A549 (cell line): ENCODE measurements at regions not wholly inside any gene's neighbourhood (a gene's known extent, or its start where the extent isn't known, plus 50 kb on each side); places are given as distances from the start of the nearest gene placed in this dataset.
"Not testable (repeated sequence)": the region's sequence is repeated elsewhere in the genome, so short reads cannot be mapped to it uniquely, and the experiment has no call there.

Experiments used
- BHLHE40 ChIP-seq: IDR thresholded peaks from 2 replicates; pipeline ENCODE4 v1.6.1; 2012; ENCODE audit warnings: low read depth, low read length, inconsistent platforms
- CHD2 ChIP-seq: fragments of 150-350 bp; IDR thresholded peaks from 2 replicates; pipeline ENCODE4 v1.6.1; 2014; ENCODE audit warnings: low read length; ENCODE audit not compliant: partially characterized antibody
- CTCF ChIP-seq: fragments of >200 bp; sonication (Bioruptor Twin); formaldehyde crosslinking; IDR thresholded peaks from 3 replicates; pipeline ENCODE4 v1.5.1; 2016
- JUN ChIP-seq, 2 experiments: fragments of >200 bp; sonication (Bioruptor Twin); formaldehyde crosslinking; IDR thresholded peaks; 2 replicates in 1 of 2; 3 replicates in 1 of 2; pipeline ENCODE4 v1.6.1; 2016 to 2017
- KDM1A ChIP-seq: fragments of 200-600 bp; sonication (generic); IDR thresholded peaks from 2 replicates; pipeline ENCODE4 v1.6.1; 2016; ENCODE audit warnings: low read depth, mild to moderate bottlenecking
- MAX ChIP-seq: IDR thresholded peaks from 2 replicates; pipeline ENCODE4 v1.6.1; 2012
- NPAS2 ChIP-seq: fragments of 250-450 bp; sonication (Bioruptor Pico); IDR thresholded peaks from 2 replicates; pipeline ENCODE4 v1.8.0; 2022; ENCODE audit warnings: mild to moderate bottlenecking, moderate library complexity, borderline replicate concordance
- PBX3 ChIP-seq: IDR thresholded peaks from 2 replicates; pipeline ENCODE4 v1.6.1; 2012
- POLR2A ChIP-seq: IDR thresholded peaks from 2 replicates; pipeline ENCODE4 v1.6.1; 2012; ENCODE audit warnings: mild to moderate bottlenecking, low read length
- RFX5 ChIP-seq: fragments of 450-650 bp; IDR thresholded peaks from 2 replicates; pipeline ENCODE4 v1.7.1; 2014; ENCODE audit warnings: antibody characterized with exemption, mild to moderate bottlenecking, moderate library complexity
- TFCP2L1 ChIP-seq: fragments of 250-450 bp; sonication (Bioruptor Pico); IDR thresholded peaks from 2 replicates; pipeline ENCODE4 v1.5.0; 2021; ENCODE audit warnings: mild to moderate bottlenecking
- USF2 ChIP-seq: fragments of 450-650 bp; IDR thresholded peaks from 2 replicates; pipeline ENCODE4 v1.6.1; 2014; ENCODE audit warnings: antibody characterized with exemption

GRCh38 chr6:76744151-76744720 lies 671.8 kb upstream of the IMPG1 start:
- TF ChIP-seq CTCF; POLR2A; PBX3; MAX; JUN (IDR thresholded peaks at IDR 0.05); NPAS2 (CRISPR knock-in tag); USF2; CHD2; TFCP2L1 (CRISPR knock-in tag); KDM1A; RFX5; BHLHE40: not testable (repeated sequence)
